Caco-2 (cell line): ENCODE measurements at regions not wholly inside any gene's neighbourhood (a gene's known extent, or its start where the extent isn't known, plus 50 kb on each side); places are given as distances from the start of the nearest gene placed in this dataset.

Experiments
- BruUV-seq: library from RNA; stranded (reverse); fragments of 400-500 nt; replicated peaks from 2 replicates; lab custom pipeline; 2021; lab: Mats Ljungman, UMichigan
- CTCF ChIA-PET: fragments of 300-600 bp; sonication (Branson Sonifier 250); formaldehyde crosslinking; loops from one replicate; lab custom pipeline; 2022; ENCODE audit warnings: antibody characterized with exemption; lab: Charles Lee
- POLR2A ChIA-PET: fragments of 300-600 bp; sonication (Branson Sonifier 250); formaldehyde crosslinking; loops from one replicate; lab custom pipeline; 2022; ENCODE audit warnings: antibody characterized with exemption; lab: Charles Lee
- DNase-seq, 2 experiments: peaks; one replicate each; pipeline versions ENCODE4 v3.0.0 to v3.0.0-alpha.2; 2020 to 2022
- H3K27me3 ChIP-seq: replicated peaks from 2 replicates; pipeline ENCODE4 v1.6.0; 2011; ENCODE audit warnings: low read length; ENCODE audit not compliant: control insufficient read depth, insufficient read depth
- H3K36me3 ChIP-seq: 2 replicates; pipeline ENCODE4 v1.5.1; 2011; ENCODE audit warnings: low read length; ENCODE audit not compliant: control insufficient read depth, insufficient read depth
- H3K4me1 ChIP-seq: fragments of 250-450 bp; sonication (Bioruptor Pico); 2 replicates; pipeline ENCODE4 v1.5.1; 2020; ENCODE audit warnings: mild to moderate bottlenecking
- H3K4me3 ChIP-seq: 2 replicates; pipeline ENCODE4 v1.5.1; 2011; ENCODE audit warnings: low read depth, mild to moderate bottlenecking, control low read depth, low read length
- H3K9me3 ChIP-seq: fragments of 250-450 bp; sonication (Bioruptor Pico); 2 replicates; pipeline ENCODE4 v1.5.1; 2020; ENCODE audit warnings: mild to moderate bottlenecking, moderate library complexity
- H3K27ac Mint-ChIP-seq: one replicate; pipeline ENCODE4 v1.8.0; 2022; ENCODE audit warnings: mixed read lengths; ENCODE audit not compliant: unreplicated experiment
- H3K27me3 Mint-ChIP-seq: one replicate; pipeline ENCODE4 v1.8.0; 2022; ENCODE audit warnings: mixed read lengths; ENCODE audit not compliant: insufficient read depth, unreplicated experiment
- H3K36me3 Mint-ChIP-seq: one replicate; pipeline ENCODE4 v1.8.0; 2022; ENCODE audit warnings: mild to moderate bottlenecking, mixed read lengths; ENCODE audit not compliant: insufficient read depth, unreplicated experiment
- H3K4me1 Mint-ChIP-seq: one replicate; pipeline ENCODE4 v1.8.0; 2022; ENCODE audit warnings: low read depth, mixed read lengths; ENCODE audit not compliant: unreplicated experiment
- H3K4me3 Mint-ChIP-seq: one replicate; pipeline ENCODE4 v1.8.0; 2022; ENCODE audit warnings: mild to moderate bottlenecking, moderate library complexity, mixed read lengths; ENCODE audit not compliant: unreplicated experiment
- H3K9me3 Mint-ChIP-seq: one replicate; pipeline ENCODE4 v1.8.0; 2022; ENCODE audit warnings: mixed read lengths; ENCODE audit not compliant: unreplicated experiment
- intact Hi-C: fragments of 100-400 bp; cut with micrococcal nuclease; formaldehyde crosslinking; loops from one replicate; pipeline ENCODE4 v1.10.0; 2022; ENCODE audit not compliant: unreplicated experiment
- TF ChIP-seq, protein P1 (sequence below), 2 experiments: fragments of 200-600 bp in 1 of 2; IDR thresholded peaks; 1 replicate in 1 of 2; 2 replicates in 1 of 2; pipeline versions ENCODE4 v1.5.1 to v1.8.0; 2011 to 2022; ENCODE audit warnings: antibody characterized with exemption in 1 of 2, control low read depth in 1 of 2, inconsistent platforms in 1 of 2, low read depth in 1 of 2, low read length in 1 of 2, mild to moderate bottlenecking in 1 of 2, moderate library complexity in 1 of 2; ENCODE audit not compliant: insufficient read depth in 1 of 2, severe bottlenecking in 1 of 2, unreplicated experiment in 1 of 2

DNA sequence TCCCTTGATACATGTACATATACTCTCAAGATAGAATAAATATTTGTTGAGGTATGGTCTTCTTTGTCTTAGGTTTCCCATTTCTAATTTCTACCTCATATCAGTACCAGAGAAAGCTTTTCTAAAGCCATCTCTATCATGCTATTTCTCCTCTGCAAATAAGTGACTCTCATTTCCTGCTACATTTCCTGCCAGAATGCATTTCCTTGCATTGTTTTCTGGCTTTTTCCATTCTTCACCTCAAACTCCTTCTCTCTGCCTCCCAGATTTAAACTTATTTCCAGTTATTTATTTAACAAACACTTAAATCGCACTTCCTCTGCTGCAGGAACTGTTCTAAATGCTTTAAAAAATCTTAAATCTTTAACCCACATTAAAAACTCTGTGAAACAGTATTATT is 74.4 kb upstream of the STMND1 start:
- no peaks in the 10 kb centered on the region for H3K9me3 ChIP-seq
- Mint-ChIP-seq H3K4me3 (no peak overlapping the region), H3K9me3 (no peaks in the 10 kb centered on the region), H3K4me1 (no peaks in the 10 kb centered on the region), H3K36me3 (no peaks in the 10 kb centered on the region), H3K27ac (no peak overlapping the region), H3K27me3 (peaks cover 14% of the 10 kb centered on the region)
- no peak overlapping the region for H3K4me3 ChIP-seq
- CTCF ChIA-PET = no interaction called here
- H3K36me3 ChIP-seq = no peaks in the 10 kb centered on the region
- POLR2A ChIA-PET = no interaction called here
- no TSS peak for BruUV-seq
- intact Hi-C loops = no loop called here
- H3K27me3 ChIP-seq = no peaks in the 10 kb centered on the region
- no peak for DNase-seq
- H3K4me1 ChIP-seq = no peaks in the 10 kb centered on the region
- TF ChIP-seq, protein P1, sequence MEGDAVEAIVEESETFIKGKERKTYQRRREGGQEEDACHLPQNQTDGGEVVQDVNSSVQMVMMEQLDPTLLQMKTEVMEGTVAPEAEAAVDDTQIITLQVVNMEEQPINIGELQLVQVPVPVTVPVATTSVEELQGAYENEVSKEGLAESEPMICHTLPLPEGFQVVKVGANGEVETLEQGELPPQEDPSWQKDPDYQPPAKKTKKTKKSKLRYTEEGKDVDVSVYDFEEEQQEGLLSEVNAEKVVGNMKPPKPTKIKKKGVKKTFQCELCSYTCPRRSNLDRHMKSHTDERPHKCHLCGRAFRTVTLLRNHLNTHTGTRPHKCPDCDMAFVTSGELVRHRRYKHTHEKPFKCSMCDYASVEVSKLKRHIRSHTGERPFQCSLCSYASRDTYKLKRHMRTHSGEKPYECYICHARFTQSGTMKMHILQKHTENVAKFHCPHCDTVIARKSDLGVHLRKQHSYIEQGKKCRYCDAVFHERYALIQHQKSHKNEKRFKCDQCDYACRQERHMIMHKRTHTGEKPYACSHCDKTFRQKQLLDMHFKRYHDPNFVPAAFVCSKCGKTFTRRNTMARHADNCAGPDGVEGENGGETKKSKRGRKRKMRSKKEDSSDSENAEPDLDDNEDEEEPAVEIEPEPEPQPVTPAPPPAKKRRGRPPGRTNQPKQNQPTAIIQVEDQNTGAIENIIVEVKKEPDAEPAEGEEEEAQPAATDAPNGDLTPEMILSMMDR (IDR thresholded peaks at IDR 0.05; ENCODE audit: insufficient read depth in 1 of 2, low read depth in 1 of 2, low read length in 1 of 2, severe bottlenecking in 1 of 2, unreplicated experiment in 1 of 2) = no peak

GRCh38 chr6:17022604-17023003 is 79.2 kb upstream of the STMND1 start:
- H3K9me3 ChIP-seq = no peaks in the 10 kb centered on the region
- no peak for DNase-seq
- Mint-ChIP-seq H3K9me3 (no peaks in the 10 kb centered on the region), H3K4me3 (no peak overlapping the region), H3K4me1 (no peaks in the 10 kb centered on the region), H3K36me3 (no peaks in the 10 kb centered on the region), H3K27me3 (peaks cover 6% of the 10 kb centered on the region), H3K27ac (no peak overlapping the region)
- no peak overlapping the region for H3K4me3 ChIP-seq
- TF ChIP-seq, protein P1 (IDR thresholded peaks at IDR 0.05; ENCODE audit: insufficient read depth in 1 of 2, low read depth in 1 of 2, low read length in 1 of 2, severe bottlenecking in 1 of 2, unreplicated experiment in 1 of 2) = no peak
- intact Hi-C loops = no loop called here
- CTCF ChIA-PET = no interaction called here
- BruUV-seq = no TSS peak
- POLR2A ChIA-PET = interaction anchor here (0.7 kb wide), 1 partner anchor 209 kb away, joined by 3 read pairs; no protein-coding TSS in a partner anchor
- H3K36me3 ChIP-seq = no peaks in the 10 kb centered on the region
- H3K4me1 ChIP-seq = no peaks in the 10 kb centered on the region
- no peaks in the 10 kb centered on the region for H3K27me3 ChIP-seq

DNA sequence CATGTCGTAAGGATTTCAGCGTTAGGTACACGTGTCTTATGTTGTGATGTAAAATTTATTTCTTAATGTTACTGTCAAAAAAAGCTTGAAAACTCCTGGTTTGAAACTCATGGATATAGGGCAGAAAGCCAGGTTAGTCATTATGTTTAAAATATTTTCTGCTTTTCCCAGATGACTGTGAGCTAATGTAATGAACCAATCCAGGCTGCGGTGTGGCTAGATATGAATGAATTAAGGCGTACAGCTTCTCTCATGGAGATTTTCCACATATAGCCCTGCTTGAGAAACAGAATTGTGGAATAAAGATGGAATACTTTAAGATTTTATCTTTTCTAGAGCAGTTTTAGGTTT is 80.3 kb upstream of the STMND1 start:
- no peaks in the 10 kb centered on the region for H3K27me3 ChIP-seq
- H3K27ac Mint-ChIP-seq = no peak overlapping the region
- CTCF ChIA-PET = no interaction called here
- TF ChIP-seq, protein P1 (IDR thresholded peaks at IDR 0.05; ENCODE audit: insufficient read depth in 1 of 2, low read depth in 1 of 2, low read length in 1 of 2, severe bottlenecking in 1 of 2, unreplicated experiment in 1 of 2) = no peak
- no peaks in the 10 kb centered on the region for H3K4me1 Mint-ChIP-seq
- no peak overlapping the region for H3K4me3 Mint-ChIP-seq
- no peaks in the 10 kb centered on the region for H3K36me3 Mint-ChIP-seq
- no peaks in the 10 kb centered on the region for H3K27me3 Mint-ChIP-seq
- intact Hi-C loops = no loop called here
- DNase-seq = no peak
- H3K4me3 ChIP-seq = no peak overlapping the region
- POLR2A ChIA-PET = no interaction called here
- no TSS peak for BruUV-seq
- no peaks in the 10 kb centered on the region for H3K9me3 Mint-ChIP-seq
- H3K4me1 ChIP-seq = no peaks in the 10 kb centered on the region
- H3K9me3 ChIP-seq = no peaks in the 10 kb centered on the region
- no peaks in the 10 kb centered on the region for H3K36me3 ChIP-seq
